ENCODE measurements at regions not wholly inside any gene's neighbourhood (a gene's known extent, or its start where the extent isn't known, plus 50 kb on each side); places are given as distances from the start of the nearest gene placed in this dataset.

DNA sequence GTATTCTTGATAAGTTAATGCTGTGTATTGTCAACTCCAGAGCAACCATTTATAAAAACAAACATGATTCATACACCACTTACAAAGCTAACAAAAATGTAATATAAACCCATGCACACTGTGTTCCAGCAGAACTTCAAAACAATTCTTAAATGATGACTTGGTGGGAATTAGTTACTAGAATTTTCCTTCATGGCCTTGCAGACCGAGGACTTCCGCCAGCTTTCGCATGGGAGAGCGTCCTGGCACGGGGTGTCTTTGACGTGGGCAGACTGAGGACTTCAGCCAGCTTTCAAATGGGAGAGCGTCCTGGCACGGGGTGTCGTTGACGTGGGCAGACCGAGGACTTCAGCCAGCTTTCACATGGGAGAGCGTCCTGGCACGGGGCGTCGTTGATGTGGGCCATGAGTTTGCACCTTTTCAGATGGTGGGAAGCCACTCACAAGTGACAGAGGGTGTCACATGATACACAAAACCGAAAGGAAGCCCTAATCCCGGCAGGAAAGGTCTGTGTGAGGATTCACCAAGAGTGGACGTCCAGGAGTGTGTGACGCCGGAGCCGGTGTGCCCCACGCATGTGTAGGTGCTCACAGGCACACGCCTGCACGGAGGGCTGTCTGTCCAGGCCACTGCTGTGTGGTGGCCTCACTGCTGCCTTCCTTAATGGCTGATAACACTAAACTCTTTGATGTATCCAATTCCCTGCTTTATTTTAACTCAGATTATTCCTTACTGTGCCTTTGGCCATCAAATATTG is 211.3 kb upstream of the IRX4 start:
- TF ChIP-seq POLR2A (IDR thresholded peaks at IDR 0.05; ENCODE audit: low read length) (no peak), GATA1 (IDR thresholded peaks at IDR 0.05; ENCODE audit: low read depth, low read length) (no peak)
